Activated CD4-positive, alpha-beta T cell treated with anti-CD3 and anti-CD28 coated beads for 24 hours (primary cell): ENCODE measurements at regions not wholly inside any gene's neighbourhood (a gene's known extent, or its start where the extent isn't known, plus 50 kb on each side); places are given as distances from the start of the nearest gene placed in this dataset.

Experiments used
- DNase-seq, 2 donors: peaks; one replicate each; pipeline ENCODE4 v3.0.0-alpha.2; 2020; ENCODE audit warnings: low read depth in 2 of 2

GRCh38 chr11:119547511-119547910 is 124.5 kb upstream of the THY1 start:
- DNase-seq = no peak

GRCh38 chr11:119545978-119546915 is 123.3 kb upstream of the THY1 start:
- no peak for DNase-seq

GRCh38 chr11:119540370-119541125 is 117.6 kb upstream of the THY1 start:
- DNase-seq = no peak

GRCh38 chr11:119539583-119539982 is 116.6 kb upstream of the THY1 start:
- no peak for DNase-seq

- DNase-seq = no peak
These were observed 115.8 kb upstream of the THY1 start for GRCh38 chr11:119538753-119539152.

- DNase-seq = no peak
These were observed 114.6 kb upstream of the THY1 start for GRCh38 chr11:119537306-119538253.

GRCh38 chr11:119536801-119537200 is 113.8 kb upstream of the THY1 start:
- DNase-seq = no peak

- DNase-seq = peak; percentile 36 to 62
These were observed 111.2 kb upstream of the THY1 start for GRCh38 chr11:119533921-119534736.

GRCh38 chr11:119533462-119533861 is 110.5 kb upstream of the THY1 start:
- DNase-seq = no peak

- DNase-seq = no peak
These were observed 109.6 kb upstream of the THY1 start for GRCh38 chr11:119532551-119532950.

- DNase-seq = no peak
These were observed 108.7 kb upstream of the THY1 start for GRCh38 chr11:119531623-119532022.

- no peak for DNase-seq
These were observed 108.1 kb upstream of the THY1 start for GRCh38 chr11:119531056-119531455.

GRCh38 chr11:119530509-119530908 is 107.5 kb upstream of the THY1 start:
- DNase-seq = no peak

GRCh38 chr11:119529936-119530335 is 107.0 kb upstream of the THY1 start:
- no peak for DNase-seq

- no peak for DNase-seq
These were observed 106.3 kb upstream of the THY1 start for GRCh38 chr11:119529063-119529845.

- DNase-seq = no peak
These were observed 102.9 kb upstream of the THY1 start for GRCh38 chr11:119525867-119526196.

- no peak for DNase-seq
These were observed 102.4 kb upstream of the THY1 start for GRCh38 chr11:119525180-119525866.

GRCh38 chr11:119523539-119524157 is 100.7 kb upstream of the THY1 start:
- no peak for DNase-seq

- no peak for DNase-seq
These were observed 99.6 kb upstream of the THY1 start for GRCh38 chr11:119522609-119523008.
